H9 (cell line): ENCODE measurements at regions not wholly inside any gene's neighbourhood (a gene's known extent, or its start where the extent isn't known, plus 50 kb on each side); places are given as distances from the start of the nearest gene placed in this dataset.

Source experiments
- DNase-seq: peaks from one replicate; pipeline ENCODE4 v3.0.0-alpha.2; 2017
- H2AFZ ChIP-seq: one replicate; pipeline ENCODE4 v1.6.1; 2013; ENCODE audit warnings: mild to moderate bottlenecking, low read length, control low read depth, moderate library complexity
- H2AK5ac ChIP-seq: 2 replicates; pipeline ENCODE4 v1.6.1; 2013; ENCODE audit warnings: low read length, control low read depth, mixed read lengths; ENCODE audit not compliant: insufficient read length
- H2BK120ac ChIP-seq: one replicate; pipeline ENCODE4 v1.6.1; 2013; ENCODE audit warnings: low read depth, mild to moderate bottlenecking, low read length, control low read depth, inconsistent platforms; ENCODE audit not compliant: poor library complexity, severe bottlenecking
- H2BK12ac ChIP-seq: 2 replicates; pipeline ENCODE4 v1.6.1; 2013; ENCODE audit warnings: low read length, control low read depth, mixed read lengths, low read depth; ENCODE audit not compliant: insufficient read length
- H2BK15ac ChIP-seq: 2 replicates; pipeline ENCODE4 v1.6.1; 2013; ENCODE audit warnings: low read depth, low read length, control low read depth
- H2BK20ac ChIP-seq: one replicate; pipeline ENCODE4 v1.6.1; 2013; ENCODE audit warnings: low read depth, mild to moderate bottlenecking, low read length, control low read depth, inconsistent platforms; ENCODE audit not compliant: poor library complexity, severe bottlenecking
- H2BK5ac ChIP-seq: 2 replicates; pipeline ENCODE4 v1.6.1; 2013; ENCODE audit warnings: low read length, control low read depth, mixed read lengths; ENCODE audit not compliant: insufficient read length
- H3K14ac ChIP-seq: 2 replicates; pipeline ENCODE4 v1.6.1; 2013; ENCODE audit warnings: low read length, control low read depth; ENCODE audit not compliant: insufficient read depth
- H3K18ac ChIP-seq: 2 replicates; pipeline ENCODE4 v1.6.1; 2013; ENCODE audit warnings: low read depth, mild to moderate bottlenecking, mixed read lengths, low read length, control low read depth; ENCODE audit not compliant: insufficient read length
- H3K23ac ChIP-seq: 2 replicates; pipeline ENCODE4 v1.6.1; 2013; ENCODE audit warnings: low read length, control low read depth, mixed read lengths, low read depth; ENCODE audit not compliant: insufficient read length
- H3K23me2 ChIP-seq: 2 replicates; pipeline ENCODE4 v1.6.1; 2013; ENCODE audit warnings: low read depth, mild to moderate bottlenecking, mixed read lengths, low read length, control low read depth; ENCODE audit not compliant: insufficient read length, poor library complexity, severe bottlenecking
- H3K27ac ChIP-seq: 2 replicates; pipeline ENCODE4 v1.5.1; 2013; ENCODE audit warnings: low read length, control low read depth, mixed read lengths, low read depth; ENCODE audit not compliant: insufficient read length
- H3K27me3 ChIP-seq: 2 replicates; pipeline ENCODE4 v1.6.1; 2013; ENCODE audit warnings: low read length, control low read depth, inconsistent platforms; ENCODE audit not compliant: insufficient read depth
- H3K4ac ChIP-seq: 2 replicates; pipeline ENCODE4 v1.6.1; 2013; ENCODE audit warnings: low read depth, mild to moderate bottlenecking, control low read depth, inconsistent platforms, low read length, moderate library complexity
- H3K4me1 ChIP-seq: 2 replicates; pipeline ENCODE4 v1.6.1; 2013; ENCODE audit warnings: low read length, control low read depth, inconsistent platforms; ENCODE audit not compliant: insufficient read depth
- H3K4me2 ChIP-seq: 2 replicates; pipeline ENCODE4 v1.6.1; 2013; ENCODE audit warnings: low read length, control low read depth, mixed read lengths; ENCODE audit not compliant: insufficient read length, insufficient read depth
- H3K56ac ChIP-seq: 2 replicates; pipeline ENCODE4 v1.6.1; 2013; ENCODE audit warnings: low read depth, mild to moderate bottlenecking, mixed read lengths, low read length, control low read depth; ENCODE audit not compliant: insufficient read length
- H3K79me1 ChIP-seq: 2 replicates; pipeline ENCODE4 v1.6.1; 2013; ENCODE audit warnings: low read depth, mild to moderate bottlenecking, moderate library complexity, low read length, control low read depth, inconsistent platforms; ENCODE audit not compliant: insufficient read depth, poor library complexity, severe bottlenecking
- H3K79me2 ChIP-seq: 2 replicates; pipeline ENCODE4 v1.6.1; 2013; ENCODE audit warnings: low read length, control low read depth, inconsistent platforms; ENCODE audit not compliant: insufficient read depth
- H3K9ac ChIP-seq: 2 replicates; pipeline ENCODE4 v1.6.1; 2013; ENCODE audit warnings: low read length, control low read depth, mixed read lengths; ENCODE audit not compliant: insufficient read length; ENCODE audit errors: extremely low read depth
- H3K9me3 ChIP-seq: one replicate; pipeline ENCODE4 v1.6.1; 2013; ENCODE audit warnings: low read depth, low read length, inconsistent platforms; ENCODE audit not compliant: control insufficient read depth
- H3T11ph ChIP-seq: one replicate; pipeline ENCODE4 v1.6.1; 2013; ENCODE audit warnings: mild to moderate bottlenecking, low read length, control low read depth, inconsistent platforms
- H4K20me1 ChIP-seq: one replicate; pipeline ENCODE4 v1.6.1; 2013; ENCODE audit not compliant: control insufficient read depth, insufficient read length, insufficient read depth
- H4K5ac ChIP-seq: 2 replicates; pipeline ENCODE4 v1.6.1; 2013; ENCODE audit warnings: low read depth, mild to moderate bottlenecking, mixed read lengths, low read length, control low read depth; ENCODE audit not compliant: insufficient read length
- H4K8ac ChIP-seq: replicated peaks from 2 replicates; pipeline ENCODE4 v1.6.1; 2013; ENCODE audit warnings: low read length, control low read depth, mixed read lengths, low read depth; ENCODE audit not compliant: insufficient read length
- H4K91ac ChIP-seq: 2 replicates; pipeline ENCODE4 v1.6.1; 2013; ENCODE audit warnings: low read depth, mild to moderate bottlenecking, moderate library complexity, mixed read lengths, low read length, control low read depth; ENCODE audit not compliant: insufficient read length
- H3K27ac Mint-ChIP-seq, 3 experiments: 2 replicates in 2 of 3; 3 replicates in 1 of 3; pipeline ENCODE4 v1.8.0; 2020 to 2021; ENCODE audit warnings: mixed read lengths in 3 of 3, mild to moderate bottlenecking in 1 of 3, moderate library complexity in 1 of 3
- H3K27me3 Mint-ChIP-seq: 2 replicates; pipeline ENCODE4 v1.8.0; 2021; ENCODE audit warnings: low read depth, mild to moderate bottlenecking, moderate library complexity, mixed read lengths
- H3K36me3 Mint-ChIP-seq, 3 experiments: 2 replicates in 2 of 3; 3 replicates in 1 of 3; pipeline ENCODE4 v1.8.0; 2020 to 2021; ENCODE audit warnings: low read depth in 3 of 3, mixed read lengths in 3 of 3; ENCODE audit not compliant: insufficient read depth in 1 of 3
- H3K4me1 Mint-ChIP-seq, 2 experiments: 2 replicates each; pipeline ENCODE4 v1.8.0; 2020; ENCODE audit warnings: mixed read lengths in 2 of 2
- H3K4me3 Mint-ChIP-seq, 2 experiments: 2 replicates in 1 of 2; 3 replicates in 1 of 2; pipeline ENCODE4 v1.8.0; 2020 to 2021; ENCODE audit warnings: mild to moderate bottlenecking in 2 of 2, mixed read lengths in 2 of 2, moderate library complexity in 1 of 2
- H3K9me3 Mint-ChIP-seq, 2 experiments: 2 replicates in 1 of 2; 3 replicates in 1 of 2; pipeline ENCODE4 v1.8.0; 2020; ENCODE audit warnings: mild to moderate bottlenecking in 2 of 2, mixed read lengths in 2 of 2, moderate library complexity in 1 of 2
- WGBS: extraction: QIAGEN DNeasy Blood & Tissue Kit; methylation state at CpG from one replicate; pipeline ENCODE4 v1.1.7; 2013; ENCODE audit warnings: missing lambda C conversion rate, low lambda C conversion rate, mixed read lengths; ENCODE audit not compliant: insufficient read length; ENCODE audit errors: extremely low coverage; 5-methylcytosine and 5-hydroxymethylcytosine counted together
- TF ChIP-seq, protein P1 (sequence below): fragments of 200-600 bp; sonication (generic); conservative IDR thresholded peaks from 3 replicates; pipeline ENCODE4 v1.8.0; 2021; ENCODE audit warnings: antibody characterized with exemption, mild to moderate bottlenecking

DNA sequence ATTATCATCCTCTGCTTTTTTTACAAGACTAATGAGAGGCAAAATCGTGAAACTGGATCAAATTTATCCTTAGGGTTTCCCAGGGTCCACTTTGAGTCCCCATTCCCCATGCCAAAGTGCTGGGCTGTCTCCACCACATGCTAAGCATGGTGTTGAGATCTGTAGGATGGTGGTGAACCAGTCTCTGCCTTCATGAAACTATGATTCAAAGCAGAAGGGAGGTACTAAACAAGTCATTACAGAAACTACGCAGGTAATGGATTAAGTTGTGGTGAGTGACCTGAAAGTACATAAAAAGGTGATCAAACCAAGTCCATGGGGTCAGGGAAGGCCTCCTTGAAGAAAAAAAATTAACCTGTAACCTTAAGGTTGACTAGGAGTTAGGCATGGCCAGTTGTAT, 265.2 kb downstream of the ATG4C start:
- H4K91ac ChIP-seq: no peak overlapping the region
- H3K27me3 ChIP-seq: no peaks in the 10 kb centered on the region
- H4K8ac ChIP-seq: no peak overlapping the region
- no peak overlapping the region for H3K9ac ChIP-seq
- Mint-ChIP-seq H3K9me3 (peaks cover 0 to 2% of the 10 kb centered on the region in 2 experiments; a peak in 3 of 5 replicates), H3K4me1 (peaks cover 1 to 3% of the 10 kb centered on the region in 2 experiments), H3K27ac (no peak overlapping the region), H3K36me3 (peaks cover 0 to 1% (median 0%) of the 10 kb centered on the region in 3 experiments; a peak in 2 of 7 replicates), H3K4me3 (no peak overlapping the region), H3K27me3 (no peaks in the 10 kb centered on the region)
- H3K4ac ChIP-seq: no peak overlapping the region
- no CpG with 5 or more reads among the region's 2 CpGs for WGBS
- no peak overlapping the region for H2AFZ ChIP-seq
- no peak overlapping the region for H2AK5ac ChIP-seq
- no peaks in the 10 kb centered on the region for H4K20me1 ChIP-seq
- no peak overlapping the region for H4K5ac ChIP-seq
- H3K23me2 ChIP-seq: no peaks in the 10 kb centered on the region
- no peak overlapping the region for H2BK5ac ChIP-seq
- no peak overlapping the region for H3K56ac ChIP-seq
- no peaks in the 10 kb centered on the region for H3K79me2 ChIP-seq
- H3K9me3 ChIP-seq: no peaks in the 10 kb centered on the region
- H3K79me1 ChIP-seq: no peaks in the 10 kb centered on the region
- H2BK120ac ChIP-seq: no peak overlapping the region
- no peak overlapping the region for H3K18ac ChIP-seq
- no peak overlapping the region for H3K4me2 ChIP-seq
- H3K27ac ChIP-seq: no peak overlapping the region
- TF ChIP-seq, protein P1, sequence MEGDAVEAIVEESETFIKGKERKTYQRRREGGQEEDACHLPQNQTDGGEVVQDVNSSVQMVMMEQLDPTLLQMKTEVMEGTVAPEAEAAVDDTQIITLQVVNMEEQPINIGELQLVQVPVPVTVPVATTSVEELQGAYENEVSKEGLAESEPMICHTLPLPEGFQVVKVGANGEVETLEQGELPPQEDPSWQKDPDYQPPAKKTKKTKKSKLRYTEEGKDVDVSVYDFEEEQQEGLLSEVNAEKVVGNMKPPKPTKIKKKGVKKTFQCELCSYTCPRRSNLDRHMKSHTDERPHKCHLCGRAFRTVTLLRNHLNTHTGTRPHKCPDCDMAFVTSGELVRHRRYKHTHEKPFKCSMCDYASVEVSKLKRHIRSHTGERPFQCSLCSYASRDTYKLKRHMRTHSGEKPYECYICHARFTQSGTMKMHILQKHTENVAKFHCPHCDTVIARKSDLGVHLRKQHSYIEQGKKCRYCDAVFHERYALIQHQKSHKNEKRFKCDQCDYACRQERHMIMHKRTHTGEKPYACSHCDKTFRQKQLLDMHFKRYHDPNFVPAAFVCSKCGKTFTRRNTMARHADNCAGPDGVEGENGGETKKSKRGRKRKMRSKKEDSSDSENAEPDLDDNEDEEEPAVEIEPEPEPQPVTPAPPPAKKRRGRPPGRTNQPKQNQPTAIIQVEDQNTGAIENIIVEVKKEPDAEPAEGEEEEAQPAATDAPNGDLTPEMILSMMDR: no peak
- H3K4me1 ChIP-seq: no peaks in the 10 kb centered on the region
- no peak for DNase-seq
- H3T11ph ChIP-seq: no peak overlapping the region
- no peak overlapping the region for H2BK20ac ChIP-seq
- H3K23ac ChIP-seq: no peak overlapping the region
- no peak overlapping the region for H2BK12ac ChIP-seq
- H3K14ac ChIP-seq: no peak overlapping the region
- H2BK15ac ChIP-seq: no peak overlapping the region
